SK-N-SH (cell line): ENCODE measurements at regions not wholly inside any gene's neighbourhood (a gene's known extent, or its start where the extent isn't known, plus 50 kb on each side); places are given as distances from the start of the nearest gene placed in this dataset.

Source experiments
- ELF1 ChIP-seq: IDR thresholded peaks from 2 replicates; pipeline ENCODE4 v1.4.0; 2012
- EZH2phosphoT487 ChIP-seq: fragments of 200-600 bp; sonication (generic); IDR thresholded peaks from 2 replicates; pipeline ENCODE4 v1.6.1; 2017; ENCODE audit warnings: low read depth, mixed run types, mild to moderate bottlenecking, antibody characterized with exemption, moderate library complexity, borderline replicate concordance
- FOXM1 ChIP-seq: IDR thresholded peaks from 2 replicates; pipeline ENCODE4 v1.4.0; 2012; ENCODE audit warnings: low read depth, mild to moderate bottlenecking
- JUND ChIP-seq: IDR thresholded peaks from 2 replicates; pipeline ENCODE4 v1.4.0; 2012
- POLR2AphosphoS5 ChIP-seq: IDR thresholded peaks from 2 replicates; pipeline ENCODE4 v1.6.1; 2012; ENCODE audit warnings: low read depth, low read length
- SIN3A ChIP-seq: IDR thresholded peaks from 2 replicates; pipeline ENCODE4 v1.6.1; 2012; ENCODE audit warnings: low read depth, mild to moderate bottlenecking, low read length, moderate library complexity, borderline replicate concordance
- SMC3 ChIP-seq: IDR thresholded peaks from 2 replicates; pipeline ENCODE4 v1.6.1; 2012; ENCODE audit warnings: low read depth, low read length, improper control_type of control experiment
- TAF1 ChIP-seq: IDR thresholded peaks from 2 replicates; pipeline ENCODE4 v1.6.1; 2012; ENCODE audit warnings: low read depth, mild to moderate bottlenecking, low read length, moderate library complexity, borderline replicate concordance
- TF ChIP-seq, protein P1 (sequence below): fragments of 200-600 bp; sonication (generic); IDR thresholded peaks from 2 replicates; pipeline ENCODE4 v1.6.1; 2017; ENCODE audit warnings: antibody characterized with exemption, mild to moderate bottlenecking, moderate library complexity

DNA sequence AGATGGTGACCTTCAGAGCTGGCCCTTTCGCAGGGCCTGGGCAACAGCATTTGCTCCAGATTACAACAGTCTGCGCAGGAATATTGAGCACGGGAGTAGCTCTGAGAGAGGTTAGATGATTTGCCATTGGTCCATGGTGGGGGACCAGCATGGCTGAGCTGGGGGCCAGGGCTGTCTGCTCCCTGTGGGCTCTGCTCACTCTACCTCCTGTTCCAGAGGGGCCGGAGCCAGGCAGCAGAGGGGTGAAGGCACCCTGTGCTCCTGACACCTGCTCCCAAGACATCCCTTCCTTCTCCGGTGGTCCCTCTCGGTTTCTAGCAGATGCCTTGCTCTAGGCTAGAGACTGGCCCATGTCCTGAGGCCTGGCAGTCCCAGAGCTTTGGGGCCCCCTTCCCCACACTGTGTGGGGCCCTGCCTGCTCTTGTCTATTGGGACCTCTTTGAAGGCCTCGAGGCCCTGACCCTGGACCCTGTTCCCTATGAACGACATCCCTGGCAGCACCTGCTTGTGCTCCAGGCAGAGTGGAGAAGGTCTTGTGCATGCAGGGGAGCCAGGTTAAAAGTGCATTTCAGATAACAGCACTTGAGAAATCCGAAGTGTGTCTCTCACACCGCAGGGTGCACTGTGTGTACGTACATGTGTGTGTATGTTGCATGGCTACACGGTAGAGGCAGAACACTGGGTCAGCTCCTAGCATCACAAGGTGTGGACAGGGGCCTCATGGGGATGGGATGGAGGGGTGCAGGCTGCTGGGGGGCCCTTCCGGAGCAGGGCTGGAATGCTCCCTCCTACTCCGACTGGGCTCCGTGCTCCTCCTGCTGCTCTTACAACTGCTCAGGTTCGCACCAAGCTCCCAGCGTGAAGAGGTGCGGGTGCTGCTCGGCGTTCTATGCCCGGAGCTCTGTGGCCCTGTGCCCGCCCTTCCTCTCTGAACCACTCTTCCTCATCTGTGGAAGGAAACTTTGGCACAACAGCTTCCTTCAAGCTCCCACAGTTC lies 123.3 kb upstream of the B3GAT1 start:
- TF ChIP-seq, protein P1, sequence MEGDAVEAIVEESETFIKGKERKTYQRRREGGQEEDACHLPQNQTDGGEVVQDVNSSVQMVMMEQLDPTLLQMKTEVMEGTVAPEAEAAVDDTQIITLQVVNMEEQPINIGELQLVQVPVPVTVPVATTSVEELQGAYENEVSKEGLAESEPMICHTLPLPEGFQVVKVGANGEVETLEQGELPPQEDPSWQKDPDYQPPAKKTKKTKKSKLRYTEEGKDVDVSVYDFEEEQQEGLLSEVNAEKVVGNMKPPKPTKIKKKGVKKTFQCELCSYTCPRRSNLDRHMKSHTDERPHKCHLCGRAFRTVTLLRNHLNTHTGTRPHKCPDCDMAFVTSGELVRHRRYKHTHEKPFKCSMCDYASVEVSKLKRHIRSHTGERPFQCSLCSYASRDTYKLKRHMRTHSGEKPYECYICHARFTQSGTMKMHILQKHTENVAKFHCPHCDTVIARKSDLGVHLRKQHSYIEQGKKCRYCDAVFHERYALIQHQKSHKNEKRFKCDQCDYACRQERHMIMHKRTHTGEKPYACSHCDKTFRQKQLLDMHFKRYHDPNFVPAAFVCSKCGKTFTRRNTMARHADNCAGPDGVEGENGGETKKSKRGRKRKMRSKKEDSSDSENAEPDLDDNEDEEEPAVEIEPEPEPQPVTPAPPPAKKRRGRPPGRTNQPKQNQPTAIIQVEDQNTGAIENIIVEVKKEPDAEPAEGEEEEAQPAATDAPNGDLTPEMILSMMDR, result no peak
- no peak for TF ChIP-seq FOXM1
- no peak for TF ChIP-seq EZH2phosphoT487
- no peak for TF ChIP-seq SMC3
- TF ChIP-seq POLR2AphosphoS5, result no peak
- TF ChIP-seq TAF1, result no peak
- TF ChIP-seq ELF1, result no peak
- TF ChIP-seq JUND, result no peak
- no peak for TF ChIP-seq SIN3A
